Pancreas (tissue), 10 donors: ENCODE measurements at regions not wholly inside any gene's neighbourhood (a gene's known extent, or its start where the extent isn't known, plus 50 kb on each side); places are given as distances from the start of the nearest gene placed in this dataset.
"Not testable (repeated sequence)": the region's sequence is repeated elsewhere in the genome, so short reads cannot be mapped to it uniquely, and the experiment has no call there.

Experiments
- ATAC-seq, 4 donors: fragments of 200-7000 bp; cut with Tn5 transposase; one replicate each; pipeline versions ENCODE4 v1.8.0 to v1.9.1; 2020; ENCODE audit warnings: mild to moderate bottlenecking in 4 of 4, moderate library complexity in 4 of 4
- DNase-seq, 6 donors: peaks; one replicate each; pipeline ENCODE4 v3.0.0-alpha.2; 2020
- FAIRE-seq: peaks from 2 replicates; lab custom pipeline; 2012; peaks lifted over from hg19 to GRCh38; lab: Jason Lieb, UNC
- H3K27ac ChIP-seq, 4 donors: fragments of 200-600 bp; sonication (generic); 1 replicate in 3 of 4; 2 replicates in 1 of 4; pipeline versions ENCODE4 v1.5.0 to v1.8.0; 2020
- H3K27me3 ChIP-seq, 4 donors: fragments of 200-600 bp; one replicate each; pipeline ENCODE4 v1.8.0; 2021
- H3K36me3 ChIP-seq, 3 donors: fragments of 200-600 bp; sonication (generic) in 1 of 3; one replicate each; pipeline versions ENCODE4 v1.5.0 to v1.8.0; 2020 to 2021
- H3K4me1 ChIP-seq, 3 donors: fragments of 200-600 bp; one replicate each; pipeline ENCODE4 v1.8.0; 2021
- H3K4me3 ChIP-seq, 4 donors: fragments of 200-600 bp; sonication (generic) in 2 of 4; one replicate each; pipeline versions ENCODE4 v1.5.0 to v1.8.0; 2020 to 2021
- H3K9me3 ChIP-seq, 4 donors: fragments of 200-600 bp; one replicate each; pipeline ENCODE4 v1.8.0; 2021
- WGBS, 2 donors: extraction: QIAGEN DNeasy Blood & Tissue Kit; methylation state at CpG; one replicate each; pipeline ENCODE4 v1.1.7; 2013; 5-methylcytosine and 5-hydroxymethylcytosine counted together
- intact Hi-C, 3 donors: fragments of 100-400 bp; cut with DNase I; formaldehyde crosslinking; loops; one replicate each; pipeline versions ENCODE4 v1.11.1 to v1.14.2; 2022
- TF ChIP-seq, protein P1 (sequence below), 4 donors: fragments of 200-600 bp; sonication (generic) in 3 of 4; IDR thresholded peaks; one replicate each; pipeline versions ENCODE4 v1.5.0 to v1.8.0; 2021; ENCODE audit warnings: antibody characterized with exemption in 4 of 4
- donor health status: healthy with polysubstance abuse.
- donor health status: DM: no; HTN: no; CAD: no; lungs with moderate emphysema.
- donor health status: DM: no; HTN: no; CAD: no.
- donor health status: control.
- donor health status: control.
- donor health status: Bipolar disorder and iron deficiency.
- donor health status: DM: yes; HTN: yes; CAD: no.
- donor health status: DM: no; HTN: no; CAD: no.
- donor health status: DM: no; HTN: no; CAD: no.
- donor health status: DM: yes; HTN: yes; CAD: no.

- intact Hi-C loops, result no loop called here
- ATAC-seq, result no peak
- TF ChIP-seq, protein P1, sequence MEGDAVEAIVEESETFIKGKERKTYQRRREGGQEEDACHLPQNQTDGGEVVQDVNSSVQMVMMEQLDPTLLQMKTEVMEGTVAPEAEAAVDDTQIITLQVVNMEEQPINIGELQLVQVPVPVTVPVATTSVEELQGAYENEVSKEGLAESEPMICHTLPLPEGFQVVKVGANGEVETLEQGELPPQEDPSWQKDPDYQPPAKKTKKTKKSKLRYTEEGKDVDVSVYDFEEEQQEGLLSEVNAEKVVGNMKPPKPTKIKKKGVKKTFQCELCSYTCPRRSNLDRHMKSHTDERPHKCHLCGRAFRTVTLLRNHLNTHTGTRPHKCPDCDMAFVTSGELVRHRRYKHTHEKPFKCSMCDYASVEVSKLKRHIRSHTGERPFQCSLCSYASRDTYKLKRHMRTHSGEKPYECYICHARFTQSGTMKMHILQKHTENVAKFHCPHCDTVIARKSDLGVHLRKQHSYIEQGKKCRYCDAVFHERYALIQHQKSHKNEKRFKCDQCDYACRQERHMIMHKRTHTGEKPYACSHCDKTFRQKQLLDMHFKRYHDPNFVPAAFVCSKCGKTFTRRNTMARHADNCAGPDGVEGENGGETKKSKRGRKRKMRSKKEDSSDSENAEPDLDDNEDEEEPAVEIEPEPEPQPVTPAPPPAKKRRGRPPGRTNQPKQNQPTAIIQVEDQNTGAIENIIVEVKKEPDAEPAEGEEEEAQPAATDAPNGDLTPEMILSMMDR (IDR thresholded peaks at IDR 0.05), result no peak
- H3K36me3 ChIP-seq, result no peaks in the 10 kb centered on the region
- FAIRE-seq, result no peak
- H3K9me3 ChIP-seq, result no peaks in the 10 kb centered on the region
- H3K4me1 ChIP-seq, result peaks cover 0 to 4% (median 0%) of the 10 kb centered on the region in 3 donors
- H3K4me3 ChIP-seq, result no peak overlapping the region
- H3K27me3 ChIP-seq, result no peaks in the 10 kb centered on the region
- DNase-seq, result no peak
- H3K27ac ChIP-seq, result no peak overlapping the region
These were observed 233.7 kb upstream of the SPOPL start for GRCh38 chr2:138267902-138268254.

DNA sequence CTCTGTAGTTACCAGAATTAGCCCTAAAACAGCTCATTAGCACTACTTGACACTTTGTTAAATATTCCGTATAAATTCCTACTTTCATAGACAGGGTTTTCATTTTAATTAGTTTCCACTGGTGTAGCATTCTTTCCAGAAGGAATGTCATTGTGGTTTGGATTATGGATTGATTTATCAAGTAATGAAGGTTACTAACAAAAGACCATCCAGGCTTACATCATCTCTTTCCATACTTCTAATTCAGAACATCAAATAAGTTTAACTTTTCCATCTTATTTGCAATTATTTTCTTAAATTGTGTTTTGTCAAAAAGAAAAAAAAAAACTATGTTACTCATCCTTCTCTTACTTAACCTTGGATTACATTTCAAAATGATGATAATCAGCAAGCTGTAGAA, 231.8 kb upstream of the SPOPL start:
- H3K27ac ChIP-seq, result no peak overlapping the region
- H3K27me3 ChIP-seq, result no peaks in the 10 kb centered on the region
- FAIRE-seq, result no peak
- no peak overlapping the region for H3K4me3 ChIP-seq
- no peak for ATAC-seq
- DNase-seq, result no peak
- H3K9me3 ChIP-seq, result no peaks in the 10 kb centered on the region
- H3K36me3 ChIP-seq, result no peaks in the 10 kb centered on the region
- H3K4me1 ChIP-seq, result peaks cover 3 to 6% (median 4%) of the 10 kb centered on the region in 3 donors
- TF ChIP-seq, protein P1 (IDR thresholded peaks at IDR 0.05), result no peak
- 69 to 74% methylated on average over 1 of the region's 1 CpG for WGBS, 2 donors
- intact Hi-C loops, result no loop called here

DNA sequence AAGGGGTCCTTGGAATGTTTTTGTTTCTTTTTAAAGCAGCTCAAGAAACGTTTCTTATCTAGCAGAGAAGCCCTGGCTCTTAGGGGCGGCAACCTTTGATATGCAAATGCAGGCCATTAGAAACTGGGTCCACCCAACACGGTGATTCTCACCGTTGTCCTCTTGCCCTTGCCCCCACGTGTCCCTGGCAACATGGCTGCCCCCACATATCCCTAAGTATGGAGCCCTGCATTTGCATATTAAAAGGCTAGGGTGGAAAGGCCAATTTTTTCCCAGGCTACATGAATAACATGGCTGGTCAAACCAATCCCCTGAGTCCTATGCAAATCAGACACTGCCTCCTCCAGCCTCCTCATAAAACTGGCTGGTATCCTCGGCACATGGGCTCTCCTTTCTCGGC, 230.1 kb upstream of the SPOPL start:
- 79 to 80% methylated on average over 7 of the region's 7 CpGs for WGBS, 2 donors

DNA sequence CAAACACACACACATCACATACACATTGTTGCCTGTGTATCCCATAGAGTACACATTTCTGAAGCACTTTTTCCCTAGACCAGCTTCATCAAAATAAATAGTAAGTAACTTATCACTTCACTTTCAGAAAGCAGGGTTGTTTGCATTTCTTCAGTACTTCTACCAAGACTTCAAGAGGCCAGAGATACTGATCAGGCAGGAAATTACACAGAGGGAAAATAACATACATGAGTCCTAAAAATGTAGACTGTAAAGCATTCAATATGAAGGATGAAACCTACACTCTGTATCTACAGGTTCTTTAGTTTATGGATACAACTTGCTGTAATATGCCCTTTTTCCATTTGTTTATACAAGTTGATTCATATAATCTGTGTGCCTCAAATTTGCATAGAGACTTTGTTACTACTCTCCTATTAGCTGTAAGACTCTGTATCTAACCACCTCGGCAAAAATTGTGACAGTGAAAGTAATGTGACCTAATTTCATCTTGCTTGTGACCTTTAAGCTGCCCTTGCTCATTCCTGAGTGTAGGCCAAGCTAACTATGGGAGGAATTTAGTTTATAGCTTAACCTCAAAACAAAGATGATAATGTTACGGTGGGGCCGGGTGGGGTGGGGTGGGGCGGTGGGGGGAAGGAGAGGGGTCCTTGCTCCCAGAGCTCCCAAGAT, 228.9 kb upstream of the SPOPL start:
- Histone ChIP-seq H3K27me3 (no peaks in the 10 kb centered on the region), H3K4me3 (no peak overlapping the region), H3K9me3 (no peaks in the 10 kb centered on the region), H3K4me1 (peaks cover 27 to 30% (median 28%) of the 10 kb centered on the region in 3 donors), H3K27ac (no peak overlapping the region), H3K36me3 (no peaks in the 10 kb centered on the region)
- 58 to 59% methylated on average over 4 of the region's 4 CpGs for WGBS, 2 donors
- FAIRE-seq (no peak), DNase-seq (no peak), ATAC-seq (no peak)
- TF ChIP-seq, protein P1 (IDR thresholded peaks at IDR 0.05), result no peak
- intact Hi-C loops, result no loop called here

More for the DNA sequence above, 230.1 kb upstream of the SPOPL start:
- intact Hi-C loops, result no loop called here
- DNase-seq (no peak), FAIRE-seq (no peak), ATAC-seq (no peak)
- no peak overlapping the region for H3K27ac ChIP-seq
- H3K27me3 ChIP-seq, result no peaks in the 10 kb centered on the region
- no peak overlapping the region for H3K4me3 ChIP-seq
- H3K36me3 ChIP-seq, result no peaks in the 10 kb centered on the region
- peaks cover 16 to 18% (median 17%) of the 10 kb centered on the region in 3 donors for H3K4me1 ChIP-seq
- TF ChIP-seq, protein P1 (IDR thresholded peaks at IDR 0.05), result no peak
- H3K9me3 ChIP-seq, result no peaks in the 10 kb centered on the region

GRCh38 chr2:138273280-138273679, 228.3 kb upstream of the SPOPL start:
- not testable (repeated sequence) for DNase-seq

More at GRCh38 chr2:138273280-138273679, 228.3 kb upstream of the SPOPL start:
- H3K4me3 ChIP-seq, H3K9me3 ChIP-seq, intact Hi-C loops, FAIRE-seq, ATAC-seq, H3K27ac ChIP-seq, H3K36me3 ChIP-seq, H3K27me3 ChIP-seq: not testable (repeated sequence)
- H3K4me1 ChIP-seq, result peaks cover 27 to 32% (median 31%) of the 10 kb centered on the region in 3 donors
- 98% methylated on average over 12 of the region's 12 CpGs for WGBS, 2 donors
